ENCODE measurements at regions not wholly inside any gene's neighbourhood (a gene's known extent, or its start where the extent isn't known, plus 50 kb on each side); places are given as distances from the start of the nearest gene placed in this dataset.

- DNase-seq (ENCODE audit: low spot score) = no peak
Observed at GRCh38 chr21:27645285-27645684, 678.4 kb upstream of the ADAMTS5 start.

DNA sequence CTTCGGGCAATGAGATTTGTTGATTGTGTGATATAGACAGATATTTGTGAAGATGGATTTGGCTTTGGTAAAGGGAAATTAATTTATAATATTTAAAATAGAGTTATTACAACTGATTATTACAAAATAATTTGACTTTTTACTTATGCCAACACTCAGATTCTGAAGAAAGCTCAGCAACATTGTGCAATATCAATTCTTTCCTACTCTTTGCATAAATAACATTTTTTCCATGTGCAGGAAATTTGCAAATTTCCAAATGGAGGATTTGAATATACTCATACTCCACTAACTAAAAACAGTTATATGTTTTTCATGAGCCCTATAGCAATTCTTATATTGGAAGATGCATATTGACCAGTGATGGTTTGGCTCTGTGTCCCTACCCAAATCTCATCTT lies 676.4 kb upstream of the ADAMTS5 start:
- no peak for DNase-seq (ENCODE audit: low spot score)

DNA sequence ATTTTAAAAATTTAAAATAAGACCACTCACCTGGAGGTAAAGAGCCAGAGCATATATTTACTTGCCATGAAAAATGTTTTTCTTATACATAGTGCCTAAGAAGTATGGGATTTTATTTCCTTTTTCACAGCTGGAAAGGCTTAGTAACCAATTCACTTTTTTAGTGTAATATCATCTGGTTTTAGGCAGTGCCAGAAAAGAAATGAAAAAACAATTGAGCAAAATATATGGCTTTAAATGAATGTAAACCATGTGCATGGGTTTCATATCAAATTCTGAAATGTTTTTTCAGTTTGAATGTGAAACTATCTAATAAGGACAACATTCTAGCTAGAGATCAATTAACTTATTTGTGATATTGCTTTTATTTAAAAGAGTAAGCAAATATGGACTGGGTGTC lies 672.4 kb upstream of the ADAMTS5 start:
- no peak for DNase-seq (ENCODE audit: low spot score)

DNA sequence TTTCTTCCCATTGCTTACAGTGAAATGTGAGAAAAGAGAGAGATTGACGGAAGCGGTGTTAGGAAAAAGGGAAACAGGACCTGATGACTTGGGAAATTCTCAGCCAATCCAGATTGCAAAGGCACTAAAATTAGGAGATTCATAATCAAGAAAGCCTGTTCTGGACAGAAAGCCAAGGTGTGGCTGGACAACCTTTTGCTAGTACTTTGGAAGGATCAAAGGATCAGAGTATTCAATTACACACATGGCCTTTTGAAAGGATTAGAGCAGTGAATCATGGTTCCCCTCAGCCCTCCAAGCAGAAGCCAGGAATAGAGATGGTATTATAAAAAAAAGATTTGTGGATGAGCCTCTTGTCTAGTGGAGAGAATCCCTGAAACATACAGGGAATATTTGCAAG lies 669.8 kb upstream of the ADAMTS5 start:
- no peak for DNase-seq (ENCODE audit: low spot score)

DNA sequence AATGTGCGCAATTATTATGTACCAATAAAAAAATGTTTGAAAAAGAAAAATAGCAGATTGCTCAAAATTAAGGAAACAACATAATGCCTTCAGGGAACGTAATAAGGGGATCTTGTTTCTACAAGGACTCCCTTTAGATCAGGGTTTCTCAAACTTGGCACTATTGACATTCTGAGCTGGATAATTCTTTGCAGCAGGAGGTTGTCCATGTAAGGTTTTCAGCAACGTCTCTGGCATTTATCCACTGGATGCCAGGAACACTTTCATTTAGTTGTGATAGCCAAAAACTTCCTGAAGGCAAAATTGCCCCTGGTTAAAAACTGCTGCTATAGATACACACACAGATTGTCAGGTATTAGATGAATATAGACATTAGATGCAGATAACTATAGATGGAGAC lies 666.7 kb upstream of the ADAMTS5 start:
- no peak for DNase-seq (ENCODE audit: low spot score)

- no peak for DNase-seq (ENCODE audit: low spot score)
Observed at GRCh38 chr21:27631471-27631870, 664.6 kb upstream of the ADAMTS5 start.

GRCh38 chr21:27622631-27623030 lies 655.7 kb upstream of the ADAMTS5 start:
- no peak for DNase-seq (ENCODE audit: low spot score)

DNA sequence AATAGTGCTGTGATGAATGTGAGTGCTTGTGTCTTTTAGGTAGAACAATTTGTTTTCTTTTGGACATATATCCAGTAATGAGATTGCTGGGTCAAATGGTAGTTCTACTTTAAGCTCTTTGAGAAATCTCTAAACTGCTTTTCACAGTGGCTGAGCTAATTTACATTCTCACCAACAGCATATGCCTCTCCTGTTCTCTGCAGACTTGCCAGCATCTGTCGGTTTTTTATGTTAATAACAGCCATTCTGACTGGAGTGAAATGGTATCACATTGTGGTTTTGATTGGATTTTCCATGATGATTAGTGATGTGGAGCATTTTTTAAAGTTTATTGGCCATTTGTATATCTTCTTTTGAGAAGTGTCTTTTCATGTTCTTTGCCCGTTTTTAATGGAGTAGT lies 647.3 kb upstream of the ADAMTS5 start:
- no peak for DNase-seq (ENCODE audit: low spot score)

- DNase-seq (ENCODE audit: low spot score) = no peak
Observed at GRCh38 chr21:27606422-27606821, 639.5 kb upstream of the ADAMTS5 start.

GRCh38 chr21:27596196-27596595 lies 629.3 kb upstream of the ADAMTS5 start:
- DNase-seq (ENCODE audit: low spot score) = no peak

DNA sequence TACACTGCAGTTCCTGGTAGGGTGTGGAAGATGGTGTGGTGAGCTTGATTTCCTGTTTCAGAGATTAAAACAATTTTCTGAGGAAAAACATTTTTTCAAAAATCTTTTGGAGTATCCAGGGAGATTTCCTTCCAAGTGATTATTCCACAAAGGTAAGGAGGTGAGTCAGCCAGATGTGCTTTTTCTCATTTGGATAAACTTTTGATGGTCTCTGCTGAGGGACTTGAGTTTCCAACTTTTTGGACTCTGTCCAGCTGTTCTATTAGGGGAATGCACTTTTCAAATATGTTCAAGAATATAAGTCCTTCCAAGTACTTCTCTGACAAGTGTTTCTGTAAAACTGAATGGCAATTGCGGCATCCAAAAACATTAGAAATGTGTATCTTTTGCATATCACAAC lies 628.8 kb upstream of the ADAMTS5 start:
- no peak for DNase-seq (ENCODE audit: low spot score)

DNA sequence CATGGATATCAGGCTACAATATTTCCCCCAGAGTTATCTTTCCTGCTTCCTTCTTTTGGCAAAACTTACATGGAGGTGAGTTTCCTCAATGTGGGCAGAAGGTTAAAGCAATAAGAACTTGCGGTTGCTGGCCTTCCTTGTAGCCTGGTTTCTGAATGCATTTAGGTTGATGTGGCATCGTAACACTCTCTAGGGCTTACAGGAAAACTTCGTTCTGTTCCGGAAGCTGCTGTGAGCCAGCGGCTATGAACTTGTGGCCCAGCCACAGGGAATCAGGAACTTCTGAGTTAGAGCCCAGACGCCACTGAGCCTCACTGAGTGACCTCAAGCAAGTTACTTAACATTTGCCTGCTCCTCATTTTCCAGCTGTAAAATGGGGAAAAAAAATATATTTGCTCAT lies 623.4 kb upstream of the ADAMTS5 start:
- DNase-seq (ENCODE audit: low spot score) = no peak

DNA sequence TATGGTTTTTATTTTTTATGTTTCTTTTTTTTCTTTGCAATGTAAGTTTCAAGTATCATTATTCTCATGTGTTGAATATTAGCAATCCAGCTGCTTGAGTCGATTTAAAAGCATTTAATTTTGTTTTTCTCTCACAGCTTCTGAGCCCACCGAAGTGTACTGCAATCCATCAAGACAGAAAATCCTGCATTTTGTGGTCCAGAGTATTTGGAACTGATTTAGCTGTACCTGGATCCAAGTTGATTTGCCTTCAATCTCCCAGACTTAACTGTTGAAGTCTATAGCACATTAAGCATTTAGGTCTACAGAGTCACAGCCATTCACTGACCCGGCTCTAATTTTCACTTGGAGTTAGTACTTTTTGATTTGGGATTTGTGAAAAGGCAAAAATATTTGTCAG lies 622.9 kb upstream of the ADAMTS5 start:
- DNase-seq (ENCODE audit: low spot score) = no peak

DNA sequence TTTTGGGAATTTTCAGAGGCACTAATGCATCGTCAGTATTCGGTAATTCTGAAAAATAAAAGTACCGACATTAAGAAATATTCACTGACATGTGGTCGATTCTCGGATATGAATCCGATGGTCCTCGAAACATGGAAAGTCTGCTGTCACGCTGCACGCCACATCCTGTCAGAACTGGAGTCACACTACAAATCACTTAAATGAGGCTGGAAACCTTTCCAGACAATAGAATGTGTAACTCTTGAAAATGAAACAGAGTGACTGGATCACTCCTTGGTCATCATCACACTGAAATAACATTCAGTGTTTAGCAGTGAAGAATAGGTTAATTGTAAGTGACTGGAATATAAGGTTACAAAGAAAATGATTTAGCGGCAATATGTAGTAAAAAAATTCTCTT lies 620.1 kb upstream of the ADAMTS5 start:
- no peak for DNase-seq (ENCODE audit: low spot score)

GRCh38 chr21:27586326-27586725 lies 619.4 kb upstream of the ADAMTS5 start:
- DNase-seq (ENCODE audit: low spot score) = no peak

- DNase-seq (ENCODE audit: low spot score) = no peak
Observed at GRCh38 chr21:27584256-27584655, 617.4 kb upstream of the ADAMTS5 start.

- no peak for DNase-seq (ENCODE audit: low spot score)
Observed at GRCh38 chr21:27582948-27583430, 616.1 kb upstream of the ADAMTS5 start.

GRCh38 chr21:27582246-27582947 lies 615.5 kb upstream of the ADAMTS5 start:
- DNase-seq (ENCODE audit: low spot score) = no peak

- DNase-seq (ENCODE audit: low spot score) = no peak
Observed at GRCh38 chr21:27581168-27581567, 614.3 kb upstream of the ADAMTS5 start.

- DNase-seq (ENCODE audit: low spot score) = no peak
Observed at GRCh38 chr21:27580276-27580675, 613.4 kb upstream of the ADAMTS5 start.

DNA sequence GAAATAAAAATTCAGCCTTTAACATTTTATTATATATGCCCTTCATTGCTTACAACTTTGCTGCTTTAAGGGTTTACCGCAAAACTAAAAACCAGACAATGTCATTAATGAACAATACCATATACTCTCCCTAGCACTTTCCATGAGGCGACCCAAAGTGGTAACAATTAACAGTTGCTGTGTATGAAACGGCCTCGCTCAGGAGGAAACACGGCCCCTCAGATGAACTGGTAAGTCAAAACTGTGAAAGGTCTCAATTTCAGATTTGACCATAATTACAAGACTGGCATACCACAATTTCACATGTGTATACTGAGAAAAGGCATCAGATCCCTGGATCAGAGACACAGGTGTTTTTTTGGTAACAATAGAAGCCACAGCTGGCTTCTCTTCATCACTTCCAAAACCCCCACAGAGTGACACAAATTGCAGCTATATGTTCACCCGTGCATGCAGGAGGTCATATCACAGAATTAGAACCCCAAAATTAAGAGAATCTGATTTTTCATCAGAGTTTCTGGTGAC lies 611.9 kb upstream of the ADAMTS5 start:
- no peak for DNase-seq (ENCODE audit: low spot score)

DNA sequence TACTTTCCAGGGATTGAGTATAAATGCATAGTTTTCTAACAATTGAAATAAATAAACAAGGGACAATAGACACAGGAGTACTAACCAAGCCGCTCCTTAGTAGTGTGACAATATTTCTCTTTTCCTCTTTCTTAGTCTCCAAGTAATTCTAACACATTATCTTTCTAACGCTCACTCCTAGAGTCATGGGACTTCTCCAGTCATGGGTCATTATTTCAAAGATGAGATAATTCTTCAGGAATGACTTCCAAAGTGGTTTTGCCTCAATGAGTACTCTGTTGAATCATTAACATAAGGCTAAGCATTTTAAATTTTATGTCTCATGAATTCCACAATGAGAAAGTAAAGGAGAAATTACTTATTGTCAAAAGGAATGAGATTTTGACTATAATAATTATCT lies 605.8 kb upstream of the ADAMTS5 start:
- no peak for DNase-seq (ENCODE audit: low spot score)

DNA sequence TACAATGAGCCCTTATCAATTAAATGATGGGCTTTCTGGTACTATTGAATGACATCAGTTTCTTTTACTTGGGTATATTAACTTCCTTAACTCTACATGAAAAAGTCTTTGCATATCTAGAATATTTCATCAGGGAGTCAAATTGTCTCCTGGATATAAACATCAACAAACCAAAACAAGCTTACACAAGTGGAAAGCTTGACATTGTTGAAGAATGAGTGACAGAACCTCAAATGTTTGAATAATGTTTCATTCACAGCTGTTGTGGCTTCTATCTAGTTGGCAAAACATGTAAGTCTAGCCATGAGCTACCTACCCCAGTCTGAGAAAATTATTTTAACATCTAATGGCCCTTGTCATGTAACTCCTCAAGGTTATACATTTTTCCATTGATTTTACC lies 604.8 kb upstream of the ADAMTS5 start:
- DNase-seq (ENCODE audit: low spot score) = no peak

DNA sequence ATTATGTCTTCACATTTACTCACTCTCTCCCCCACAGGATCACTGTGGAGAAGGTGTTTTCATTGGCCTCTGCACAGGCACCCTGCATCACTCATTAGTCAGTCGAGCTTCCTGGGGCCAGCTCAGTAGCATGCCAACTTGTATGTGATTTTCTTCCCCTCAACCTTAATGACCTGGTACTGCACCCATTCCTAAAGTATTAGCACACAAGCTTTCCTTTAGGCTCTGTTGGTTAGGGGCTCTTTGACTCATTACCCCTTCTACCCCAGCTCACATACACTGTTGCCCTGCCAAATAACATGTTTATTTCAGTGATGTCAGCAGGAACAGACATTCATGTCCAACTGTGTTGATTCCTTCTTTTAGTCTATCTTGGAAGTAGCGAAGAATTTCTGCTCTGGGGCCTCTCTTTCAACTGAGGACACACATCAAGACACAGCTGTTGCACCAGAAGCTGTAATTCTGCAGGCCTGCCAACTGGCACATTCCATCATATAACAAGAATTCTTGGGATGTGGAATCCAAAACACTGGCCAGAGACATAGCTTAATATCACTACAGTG lies 603.5 kb upstream of the ADAMTS5 start:
- no peak for DNase-seq (ENCODE audit: low spot score)

Measured in ecto neural progenitor cell (in vitro differentiated cells).